HEK293 (cell line): ENCODE measurements at regions not wholly inside any gene's neighbourhood (a gene's known extent, or its start where the extent isn't known, plus 50 kb on each side); places are given as distances from the start of the nearest gene placed in this dataset.

Source experiments
- CTCF ChIP-seq: fragments of 450-650 bp; formaldehyde crosslinking; IDR thresholded peaks from 2 replicates; pipeline ENCODE4 v1.5.1; 2016; ENCODE audit warnings: missing biosample characterization, missing genetic modification characterization
- GLI4 ChIP-seq: fragments of 450-650 bp; formaldehyde crosslinking; IDR thresholded peaks from 2 replicates; pipeline ENCODE4 v1.5.1; 2016; ENCODE audit warnings: missing biosample characterization, missing genetic modification characterization
- ZNF426 ChIP-seq: fragments of 450-650 bp; formaldehyde crosslinking; IDR thresholded peaks from 2 replicates; pipeline ENCODE4 v1.5.1; 2017; ENCODE audit warnings: missing biosample characterization, missing genetic modification characterization, mild to moderate bottlenecking, inconsistent platforms, moderate library complexity

DNA sequence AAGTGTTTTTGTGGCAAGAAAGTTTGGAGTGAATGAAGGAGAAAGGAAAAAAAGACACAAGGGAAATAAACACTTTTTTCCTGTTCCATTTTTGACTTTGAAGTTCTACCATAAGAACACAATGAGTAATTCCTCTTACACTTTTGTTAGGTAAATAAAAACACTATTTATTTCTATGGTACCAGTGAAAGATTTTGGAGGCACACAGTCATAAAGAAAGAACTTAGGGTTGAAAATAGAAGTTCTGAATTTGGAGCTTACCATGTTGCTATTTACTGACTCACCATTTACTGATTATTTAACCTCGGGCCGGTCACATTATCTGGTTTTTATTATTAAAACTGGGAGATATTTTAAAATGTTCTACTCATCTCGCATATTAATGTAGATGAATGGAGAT lies 367.8 kb downstream of the TLE1 start:
- no peak for TF ChIP-seq CTCF (tag by site-specific recombination)
- TF ChIP-seq ZNF426 (tag by site-specific recombination): no peak
- TF ChIP-seq GLI4 (tag by site-specific recombination): no peak
